Testis (tissue), 2 donors: ENCODE measurements at regions not wholly inside any gene's neighbourhood (a gene's known extent, or its start where the extent isn't known, plus 50 kb on each side); places are given as distances from the start of the nearest gene placed in this dataset.
"Not testable (repeated sequence)": the region's sequence is repeated elsewhere in the genome, so short reads cannot be mapped to it uniquely, and the experiment has no call there.

ENCODE experiments used
- DNase-seq: peaks from one replicate; pipeline ENCODE4 v3.0.0-alpha.2; 2019
- H3K27ac ChIP-seq, 2 donors: fragments of 200-600 bp; sonication (generic); one replicate each; pipeline ENCODE4 v1.5.1; 2019
- H3K27me3 ChIP-seq: fragments of 200-600 bp; sonication (generic); one replicate; pipeline ENCODE4 v1.5.1; 2019
- H3K36me3 ChIP-seq: fragments of 200-600 bp; sonication (generic); one replicate; pipeline ENCODE4 v1.5.1; 2017; ENCODE audit warnings: low read depth; ENCODE audit errors: missing control alignments
- H3K4me1 ChIP-seq: fragments of 200-600 bp; sonication (generic); one replicate; pipeline ENCODE4 v1.5.1; 2019
- H3K4me3 ChIP-seq, 2 donors: fragments of 200-600 bp; sonication (generic); one replicate each; pipeline ENCODE4 v1.5.1; 2017 to 2019
- H3K9me3 ChIP-seq: fragments of 200-600 bp; sonication (generic); one replicate; pipeline ENCODE4 v1.5.1; 2017
- WGBS, 2 donors: methylation state at CpG; one replicate each; pipeline ENCODE4 v1.1.5; 2018; 5-methylcytosine and 5-hydroxymethylcytosine counted together
- intact Hi-C: fragments of 100-400 bp; cut with DNase I; formaldehyde crosslinking; loops from one replicate; pipeline ENCODE4 v1.15.1; 2023; ENCODE audit warnings: low total_unique reads

- intact Hi-C loops, H3K9me3 ChIP-seq, H3K27ac ChIP-seq, H3K4me1 ChIP-seq, H3K27me3 ChIP-seq, DNase-seq, H3K36me3 ChIP-seq, H3K4me3 ChIP-seq: not testable (repeated sequence)
- WGBS, 2 donors: 80 to 88% methylated on average over 2 to 4 of the region's 7 CpGs
Observed at GRCh38 chr2:87548681-87549536, 199.0 kb upstream of the PLGLB2 start.

GRCh38 chr2:87549561-87550202, 198.2 kb upstream of the PLGLB2 start:
- DNase-seq, H3K36me3 ChIP-seq, intact Hi-C loops, H3K4me3 ChIP-seq, H3K9me3 ChIP-seq, H3K4me1 ChIP-seq, H3K27me3 ChIP-seq, H3K27ac ChIP-seq: not testable (repeated sequence)

- H3K9me3 ChIP-seq, H3K36me3 ChIP-seq, intact Hi-C loops, DNase-seq, H3K4me3 ChIP-seq, H3K27ac ChIP-seq, H3K27me3 ChIP-seq, H3K4me1 ChIP-seq: not testable (repeated sequence)
- WGBS, 2 donors: no CpG with 5 or more reads among the region's 4 CpGs
Observed at GRCh38 chr2:87554678-87555077, 193.2 kb upstream of the PLGLB2 start.

GRCh38 chr2:87555082-87555481, 192.8 kb upstream of the PLGLB2 start:
- intact Hi-C loops, H3K36me3 ChIP-seq, H3K4me3 ChIP-seq, DNase-seq, H3K9me3 ChIP-seq, H3K4me1 ChIP-seq, H3K27me3 ChIP-seq, H3K27ac ChIP-seq: not testable (repeated sequence)
- WGBS, 2 donors: no CpG with 5 or more reads among the region's 4 CpGs

- H3K4me3 ChIP-seq, H3K36me3 ChIP-seq, DNase-seq, H3K27ac ChIP-seq, H3K4me1 ChIP-seq, H3K27me3 ChIP-seq, intact Hi-C loops, H3K9me3 ChIP-seq: not testable (repeated sequence)
- 90% methylated on average over 4 of the region's 5 CpGs; no CpG with 5 or more reads in 1 of the 2 donors for WGBS, 2 donors
Observed at GRCh38 chr2:87559001-87559400, 188.9 kb upstream of the PLGLB2 start.

- H3K27ac ChIP-seq: not testable (repeated sequence)
- 100% methylated on average over 1 of the region's 2 CpGs for WGBS, 2 donors
Observed at GRCh38 chr2:87559735-87560134, 188.2 kb upstream of the PLGLB2 start.

GRCh38 chr2:87565116-87565515, 182.8 kb upstream of the PLGLB2 start:
- H3K4me1 ChIP-seq, H3K9me3 ChIP-seq, H3K27me3 ChIP-seq, H3K27ac ChIP-seq, H3K4me3 ChIP-seq, H3K36me3 ChIP-seq, intact Hi-C loops, DNase-seq: not testable (repeated sequence)
- WGBS, 2 donors: 92 to 100% methylated on average over 1 of the region's 3 CpGs

More at GRCh38 chr2:87559735-87560134, 188.2 kb upstream of the PLGLB2 start:
- H3K36me3 ChIP-seq, H3K4me1 ChIP-seq, intact Hi-C loops, H3K9me3 ChIP-seq, H3K4me3 ChIP-seq, DNase-seq, H3K27me3 ChIP-seq: not testable (repeated sequence)

GRCh38 chr2:87566531-87566930, 181.4 kb upstream of the PLGLB2 start:
- H3K27ac ChIP-seq, H3K9me3 ChIP-seq, H3K4me1 ChIP-seq, intact Hi-C loops, H3K4me3 ChIP-seq, DNase-seq, H3K36me3 ChIP-seq, H3K27me3 ChIP-seq: not testable (repeated sequence)
- WGBS, 2 donors: 80 to 81% methylated on average over 3 of the region's 3 CpGs

GRCh38 chr2:87567093-87567492, 180.8 kb upstream of the PLGLB2 start:
- H3K36me3 ChIP-seq, H3K4me1 ChIP-seq, H3K27ac ChIP-seq, intact Hi-C loops, H3K4me3 ChIP-seq, DNase-seq, H3K27me3 ChIP-seq, H3K9me3 ChIP-seq: not testable (repeated sequence)
- WGBS, 2 donors: 70 to 83% methylated on average over 10 of the region's 11 CpGs

- H3K4me3 ChIP-seq, H3K36me3 ChIP-seq, H3K27ac ChIP-seq, H3K9me3 ChIP-seq, H3K4me1 ChIP-seq, H3K27me3 ChIP-seq, intact Hi-C loops, DNase-seq: not testable (repeated sequence)
- 90 to 94% methylated on average over 2 to 3 of the region's 3 CpGs for WGBS, 2 donors
Observed at GRCh38 chr2:87567912-87568311, 180.0 kb upstream of the PLGLB2 start.

- H3K9me3 ChIP-seq, intact Hi-C loops, H3K4me1 ChIP-seq, H3K27ac ChIP-seq, DNase-seq, H3K27me3 ChIP-seq, H3K4me3 ChIP-seq, H3K36me3 ChIP-seq: not testable (repeated sequence)
- 87 to 95% methylated on average over 8 of the region's 10 CpGs for WGBS, 2 donors
Observed at GRCh38 chr2:87568554-87569278, 179.2 kb upstream of the PLGLB2 start.
